GM13976 (cell line): ENCODE measurements at regions not wholly inside any gene's neighbourhood (a gene's known extent, or its start where the extent isn't known, plus 50 kb on each side); places are given as distances from the start of the nearest gene placed in this dataset.
A peak's percentile ranks its signal among the peaks of the same experiment; 100 is the strongest.

ENCODE experiments used
- DNase-seq: peaks from one replicate; pipeline ENCODE4 v3.0.0; 2012; ENCODE audit warnings: low spot score
- CTCF ChIP-seq: IDR thresholded peaks from 2 replicates; pipeline ENCODE4 v1.5.1; 2012; ENCODE audit warnings: borderline replicate concordance, mild to moderate bottlenecking; ENCODE audit not compliant: insufficient read depth; ENCODE audit errors: extremely low read depth, missing control alignments, control extremely low read depth
- in situ Hi-C: fragments of 300-500 bp; cut with MboI; formaldehyde crosslinking; loops from one replicate; pipeline ENCODE4 v1.12.0; 2022; ENCODE audit warnings: low sequenced_read_pairs, mixed read lengths, inconsistent platforms; ENCODE audit not compliant: unreplicated experiment

- DNase-seq = no peak
- TF ChIP-seq CTCF = no peak
- in situ Hi-C loops = loop anchor here (25.0 kb wide), 1 partner anchor 750 kb away; the partner anchor contains the start of gene ALCAM
Observed at GRCh38 chr3:104612218-104612617, 754.5 kb upstream of the ALCAM start.

- in situ Hi-C loops = loop anchor here (25.0 kb wide), 1 partner anchor 748 kb away; the partner anchor contains the start of gene ALCAM
- DNase-seq = no peak
- TF ChIP-seq CTCF = no peak
Observed at GRCh38 chr3:104614564-104614963, 752.1 kb upstream of the ALCAM start.

GRCh38 chr3:104628185-104628789, 738.4 kb upstream of the ALCAM start:
- TF ChIP-seq CTCF = peak; percentile 27
- DNase-seq = peak; percentile 51
- in situ Hi-C loops = no loop called here

GRCh38 chr3:104629038-104629437, 737.7 kb upstream of the ALCAM start:
- DNase-seq = no peak
- no peak for TF ChIP-seq CTCF
- in situ Hi-C loops = no loop called here

- TF ChIP-seq CTCF = no peak
- DNase-seq = no peak
- in situ Hi-C loops = no loop called here
Observed at GRCh38 chr3:104631254-104631653, 735.5 kb upstream of the ALCAM start.

GRCh38 chr3:104632521-104632920, 734.2 kb upstream of the ALCAM start:
- in situ Hi-C loops = no loop called here
- no peak for DNase-seq
- no peak for TF ChIP-seq CTCF
